HEK293 (cell line): ENCODE measurements at regions not wholly inside any gene's neighbourhood (a gene's known extent, or its start where the extent isn't known, plus 50 kb on each side); places are given as distances from the start of the nearest gene placed in this dataset.

ENCODE experiments used
- CTCF ChIA-PET: fragments of 350-600 bp; formaldehyde crosslinking; extraction: SDS; loops from one replicate; lab custom pipeline; 2021; ENCODE audit warnings: antibody characterized with exemption; lab: Yijun Ruan, JAX
- POLR2A ChIA-PET: fragments of 300-600 bp; formaldehyde crosslinking; extraction: SDS; loops from one replicate; lab custom pipeline; 2020; ENCODE audit warnings: antibody characterized with exemption, inconsistent platforms; lab: Yijun Ruan, JAX
- H3K27ac ChIP-seq: fragments of 200-500 bp; sonication (Bioruptor generic); 2 replicates; pipeline ENCODE4 v1.5.1; 2014; ENCODE audit warnings: low read depth, low read length, control low read depth, inconsistent platforms; ENCODE audit errors: extremely low read depth
- H3K36me3 ChIP-seq, 2 experiments: fragments of 200-500 bp in 1 of 2; sonication (Bioruptor generic) in 1 of 2; 1 replicate in 1 of 2; 2 replicates in 1 of 2; pipeline ENCODE4 v1.5.1; 2014 to 2017; ENCODE audit warnings: inconsistent platforms in 2 of 2, low read length in 2 of 2; ENCODE audit not compliant: control insufficient read depth in 2 of 2, insufficient read depth in 1 of 2
- H3K4me1 ChIP-seq: fragments of 200-500 bp; sonication (Bioruptor generic); 2 replicates; pipeline ENCODE4 v1.5.1; 2014; ENCODE audit warnings: mild to moderate bottlenecking, low read length, inconsistent platforms; ENCODE audit not compliant: control insufficient read depth, insufficient read depth
- H3K4me3 ChIP-seq: 2 replicates; pipeline ENCODE4 v1.5.1; 2011; ENCODE audit warnings: low read depth, mild to moderate bottlenecking, control low read depth, low read length, moderate library complexity
- H3K9me3 ChIP-seq: fragments of 200-500 bp; sonication (Bioruptor generic); 2 replicates; pipeline ENCODE4 v1.5.1; 2014; ENCODE audit warnings: low read depth, low read length, inconsistent platforms; ENCODE audit not compliant: control insufficient read depth, insufficient read depth
- BCL11B ChIP-seq: fragments of 450-650 bp; formaldehyde crosslinking; IDR thresholded peaks from 2 replicates; pipeline ENCODE4 v1.5.1; 2016; ENCODE audit warnings: low read depth, missing biosample characterization, missing genetic modification characterization
- EGR2 ChIP-seq: fragments of 450-650 bp; formaldehyde crosslinking; IDR thresholded peaks from 2 replicates; pipeline ENCODE4 v1.5.1; 2016; ENCODE audit warnings: low read depth, missing biosample characterization, missing genetic modification characterization
- SETDB1 ChIP-seq: IDR thresholded peaks from one replicate; pipeline ENCODE4 v1.6.1; 2017; ENCODE audit warnings: mild to moderate bottlenecking, low read length, moderate library complexity, mixed read lengths; ENCODE audit not compliant: insufficient read length
- YY2 ChIP-seq: fragments of 450-650 bp; formaldehyde crosslinking; IDR thresholded peaks from 2 replicates; pipeline ENCODE4 v1.5.1; 2016; ENCODE audit warnings: missing biosample characterization, missing genetic modification characterization
- ZBTB11 ChIP-seq: fragments of 450-650 bp; formaldehyde crosslinking; conservative IDR thresholded peaks from 2 replicates; pipeline ENCODE4 v1.5.1; 2016; ENCODE audit warnings: low read depth, missing biosample characterization, missing genetic modification characterization
- ZBTB26 ChIP-seq: fragments of 450-650 bp; formaldehyde crosslinking; optimal IDR thresholded peaks from 2 replicates; pipeline ENCODE3; 2016; ENCODE audit warnings: missing biosample characterization, mild to moderate bottlenecking, missing genetic modification characterization
- ZFP41 ChIP-seq: fragments of 450-650 bp; formaldehyde crosslinking; IDR thresholded peaks from 2 replicates; pipeline ENCODE4 v1.5.1; 2016; ENCODE audit warnings: missing biosample characterization, missing genetic modification characterization, borderline replicate concordance
- ZNF202 ChIP-seq: fragments of 450-650 bp; formaldehyde crosslinking; IDR thresholded peaks from 2 replicates; pipeline ENCODE4 v1.5.1; 2016; ENCODE audit warnings: missing biosample characterization, missing genetic modification characterization, borderline replicate concordance
- ZNF514 ChIP-seq: fragments of 450-650 bp; formaldehyde crosslinking; IDR thresholded peaks from 2 replicates; pipeline ENCODE4 v1.5.1; 2016; ENCODE audit warnings: missing biosample characterization, missing genetic modification characterization
- ZNF610 ChIP-seq: fragments of 450-650 bp; formaldehyde crosslinking; IDR thresholded peaks from 2 replicates; pipeline ENCODE4 v1.5.1; 2016; ENCODE audit warnings: missing biosample characterization, missing genetic modification characterization, borderline replicate concordance
- ZNF626 ChIP-seq: fragments of 450-650 bp; sonication (Bioruptor Pico); formaldehyde crosslinking; IDR thresholded peaks from 2 replicates; pipeline ENCODE4 v1.5.1; 2018; ENCODE audit warnings: missing biosample characterization, missing genetic modification characterization, inconsistent platforms
- ZNF791 ChIP-seq: fragments of 450-650 bp; formaldehyde crosslinking; IDR thresholded peaks from 2 replicates; pipeline ENCODE4 v1.5.1; 2016; ENCODE audit warnings: missing biosample characterization, missing genetic modification characterization
- ZNF843 ChIP-seq: fragments of 450-650 bp; formaldehyde crosslinking; IDR thresholded peaks from 2 replicates; pipeline ENCODE4 v1.5.1; 2016; ENCODE audit warnings: missing biosample characterization, missing genetic modification characterization
- ZSCAN5A ChIP-seq: fragments of 450-650 bp; formaldehyde crosslinking; IDR thresholded peaks from 2 replicates; pipeline ENCODE4 v1.5.1; 2016; ENCODE audit warnings: missing biosample characterization, missing genetic modification characterization
- TF ChIP-seq, protein P1 (sequence below): fragments of 450-650 bp; formaldehyde crosslinking; IDR thresholded peaks from 2 replicates; pipeline ENCODE4 v1.5.1; 2017; ENCODE audit warnings: missing biosample characterization, missing genetic modification characterization
- TF ChIP-seq, protein P2 (sequence below): fragments of 450-650 bp; formaldehyde crosslinking; IDR thresholded peaks from 2 replicates; pipeline ENCODE4 v1.5.1; 2016; ENCODE audit warnings: missing biosample characterization, missing genetic modification characterization
- TF ChIP-seq, protein P3 (sequence below): fragments of 450-650 bp; formaldehyde crosslinking; IDR thresholded peaks from 2 replicates; pipeline ENCODE4 v1.5.1; 2016; ENCODE audit warnings: missing biosample characterization, missing genetic modification characterization
- TF ChIP-seq, protein P4 (sequence below): fragments of 450-650 bp; formaldehyde crosslinking; IDR thresholded peaks from 2 replicates; pipeline ENCODE4 v1.5.1; 2016; ENCODE audit warnings: missing biosample characterization, missing genetic modification characterization, borderline replicate concordance

DNA sequence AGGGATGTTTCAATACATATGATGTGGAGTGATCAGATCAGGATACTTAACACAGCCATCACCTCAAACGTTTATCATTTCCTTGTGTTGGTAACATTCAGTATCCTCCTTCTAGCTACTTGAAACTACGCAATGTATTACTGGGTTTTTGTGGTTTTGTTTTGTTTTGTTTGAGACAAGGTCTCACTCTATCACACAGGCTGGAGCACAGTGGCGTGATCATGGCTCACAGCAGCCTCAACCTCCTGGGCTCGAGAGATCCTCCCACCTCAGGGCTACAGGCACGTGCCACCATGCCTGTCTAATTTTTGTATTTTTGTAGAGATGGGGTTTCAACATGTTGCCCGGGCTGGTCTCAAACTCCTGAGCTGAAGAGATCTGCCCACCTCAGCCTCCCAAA, 70.2 kb upstream of the BCL11B start:
- Histone ChIP-seq H3K9me3 (no peaks in the 10 kb centered on the region), H3K4me1 (no peaks in the 10 kb centered on the region), H3K27ac (no peak overlapping the region), H3K36me3 (no peaks in the 10 kb centered on the region), H3K4me3 (no peak overlapping the region)
- ChIA-PET CTCF (interaction anchor here (0.6 to 0.7 kb wide), 2 partner anchors 47 to 51 kb away, joined by 3 to 5 read pairs; no protein-coding TSS in a partner anchor), POLR2A (no interaction called here)
- TF ChIP-seq ZNF610 (tag by site-specific recombination): no peak
- no peak for TF ChIP-seq ZBTB11 (tag by site-specific recombination)
- TF ChIP-seq, protein P1, sequence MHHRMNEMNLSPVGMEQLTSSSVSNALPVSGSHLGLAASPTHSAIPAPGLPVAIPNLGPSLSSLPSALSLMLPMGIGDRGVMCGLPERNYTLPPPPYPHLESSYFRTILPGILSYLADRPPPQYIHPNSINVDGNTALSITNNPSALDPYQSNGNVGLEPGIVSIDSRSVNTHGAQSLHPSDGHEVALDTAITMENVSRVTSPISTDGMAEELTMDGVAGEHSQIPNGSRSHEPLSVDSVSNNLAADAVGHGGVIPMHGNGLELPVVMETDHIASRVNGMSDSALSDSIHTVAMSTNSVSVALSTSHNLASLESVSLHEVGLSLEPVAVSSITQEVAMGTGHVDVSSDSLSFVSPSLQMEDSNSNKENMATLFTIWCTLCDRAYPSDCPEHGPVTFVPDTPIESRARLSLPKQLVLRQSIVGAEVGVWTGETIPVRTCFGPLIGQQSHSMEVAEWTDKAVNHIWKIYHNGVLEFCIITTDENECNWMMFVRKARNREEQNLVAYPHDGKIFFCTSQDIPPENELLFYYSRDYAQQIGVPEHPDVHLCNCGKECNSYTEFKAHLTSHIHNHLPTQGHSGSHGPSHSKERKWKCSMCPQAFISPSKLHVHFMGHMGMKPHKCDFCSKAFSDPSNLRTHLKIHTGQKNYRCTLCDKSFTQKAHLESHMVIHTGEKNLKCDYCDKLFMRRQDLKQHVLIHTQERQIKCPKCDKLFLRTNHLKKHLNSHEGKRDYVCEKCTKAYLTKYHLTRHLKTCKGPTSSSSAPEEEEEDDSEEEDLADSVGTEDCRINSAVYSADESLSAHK (tag by site-specific recombination): no peak
- no peak for TF ChIP-seq ZNF843 (tag by site-specific recombination)
- TF ChIP-seq, protein P2, sequence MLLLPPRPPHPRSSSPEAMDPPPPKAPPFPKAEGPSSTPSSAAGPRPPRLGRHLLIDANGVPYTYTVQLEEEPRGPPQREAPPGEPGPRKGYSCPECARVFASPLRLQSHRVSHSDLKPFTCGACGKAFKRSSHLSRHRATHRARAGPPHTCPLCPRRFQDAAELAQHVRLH (tag by site-specific recombination): no peak
- TF ChIP-seq, protein P3, sequence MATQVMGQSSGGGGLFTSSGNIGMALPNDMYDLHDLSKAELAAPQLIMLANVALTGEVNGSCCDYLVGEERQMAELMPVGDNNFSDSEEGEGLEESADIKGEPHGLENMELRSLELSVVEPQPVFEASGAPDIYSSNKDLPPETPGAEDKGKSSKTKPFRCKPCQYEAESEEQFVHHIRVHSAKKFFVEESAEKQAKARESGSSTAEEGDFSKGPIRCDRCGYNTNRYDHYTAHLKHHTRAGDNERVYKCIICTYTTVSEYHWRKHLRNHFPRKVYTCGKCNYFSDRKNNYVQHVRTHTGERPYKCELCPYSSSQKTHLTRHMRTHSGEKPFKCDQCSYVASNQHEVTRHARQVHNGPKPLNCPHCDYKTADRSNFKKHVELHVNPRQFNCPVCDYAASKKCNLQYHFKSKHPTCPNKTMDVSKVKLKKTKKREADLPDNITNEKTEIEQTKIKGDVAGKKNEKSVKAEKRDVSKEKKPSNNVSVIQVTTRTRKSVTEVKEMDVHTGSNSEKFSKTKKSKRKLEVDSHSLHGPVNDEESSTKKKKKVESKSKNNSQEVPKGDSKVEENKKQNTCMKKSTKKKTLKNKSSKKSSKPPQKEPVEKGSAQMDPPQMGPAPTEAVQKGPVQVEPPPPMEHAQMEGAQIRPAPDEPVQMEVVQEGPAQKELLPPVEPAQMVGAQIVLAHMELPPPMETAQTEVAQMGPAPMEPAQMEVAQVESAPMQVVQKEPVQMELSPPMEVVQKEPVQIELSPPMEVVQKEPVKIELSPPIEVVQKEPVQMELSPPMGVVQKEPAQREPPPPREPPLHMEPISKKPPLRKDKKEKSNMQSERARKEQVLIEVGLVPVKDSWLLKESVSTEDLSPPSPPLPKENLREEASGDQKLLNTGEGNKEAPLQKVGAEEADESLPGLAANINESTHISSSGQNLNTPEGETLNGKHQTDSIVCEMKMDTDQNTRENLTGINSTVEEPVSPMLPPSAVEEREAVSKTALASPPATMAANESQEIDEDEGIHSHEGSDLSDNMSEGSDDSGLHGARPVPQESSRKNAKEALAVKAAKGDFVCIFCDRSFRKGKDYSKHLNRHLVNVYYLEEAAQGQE (tag by site-specific recombination): no peak
- no peak for TF ChIP-seq ZFP41 (tag by site-specific recombination)
- no peak for TF ChIP-seq ZNF626 (tag by site-specific recombination)
- no peak for TF ChIP-seq ZNF202 (tag by site-specific recombination)
- TF ChIP-seq SETDB1: no peak
- TF ChIP-seq, protein P4, sequence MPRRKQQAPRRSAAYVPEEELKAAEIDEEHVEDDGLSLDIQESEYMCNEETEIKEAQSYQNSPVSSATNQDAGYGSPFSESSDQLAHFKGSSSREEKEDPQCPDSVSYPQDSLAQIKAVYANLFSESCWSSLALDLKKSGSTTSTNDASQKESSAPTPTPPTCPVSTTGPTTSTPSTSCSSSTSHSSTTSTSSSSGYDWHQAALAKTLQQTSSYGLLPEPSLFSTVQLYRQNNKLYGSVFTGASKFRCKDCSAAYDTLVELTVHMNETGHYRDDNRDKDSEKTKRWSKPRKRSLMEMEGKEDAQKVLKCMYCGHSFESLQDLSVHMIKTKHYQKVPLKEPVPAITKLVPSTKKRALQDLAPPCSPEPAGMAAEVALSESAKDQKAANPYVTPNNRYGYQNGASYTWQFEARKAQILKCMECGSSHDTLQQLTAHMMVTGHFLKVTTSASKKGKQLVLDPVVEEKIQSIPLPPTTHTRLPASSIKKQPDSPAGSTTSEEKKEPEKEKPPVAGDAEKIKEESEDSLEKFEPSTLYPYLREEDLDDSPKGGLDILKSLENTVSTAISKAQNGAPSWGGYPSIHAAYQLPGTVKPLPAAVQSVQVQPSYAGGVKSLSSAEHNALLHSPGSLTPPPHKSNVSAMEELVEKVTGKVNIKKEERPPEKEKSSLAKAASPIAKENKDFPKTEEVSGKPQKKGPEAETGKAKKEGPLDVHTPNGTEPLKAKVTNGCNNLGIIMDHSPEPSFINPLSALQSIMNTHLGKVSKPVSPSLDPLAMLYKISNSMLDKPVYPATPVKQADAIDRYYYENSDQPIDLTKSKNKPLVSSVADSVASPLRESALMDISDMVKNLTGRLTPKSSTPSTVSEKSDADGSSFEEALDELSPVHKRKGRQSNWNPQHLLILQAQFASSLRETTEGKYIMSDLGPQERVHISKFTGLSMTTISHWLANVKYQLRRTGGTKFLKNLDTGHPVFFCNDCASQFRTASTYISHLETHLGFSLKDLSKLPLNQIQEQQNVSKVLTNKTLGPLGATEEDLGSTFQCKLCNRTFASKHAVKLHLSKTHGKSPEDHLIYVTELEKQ: no peak
- no peak for TF ChIP-seq ZBTB26
- TF ChIP-seq YY2 (tag by site-specific recombination): no peak
- TF ChIP-seq ZNF791: no peak
- TF ChIP-seq BCL11B (tag by site-specific recombination): no peak
- no peak for TF ChIP-seq ZSCAN5A (tag by site-specific recombination)
- TF ChIP-seq EGR2 (tag by site-specific recombination): no peak
- TF ChIP-seq ZNF514: no peak
